ENCODE measurements at regions not wholly inside any gene's neighbourhood (a gene's known extent, or its start where the extent isn't known, plus 50 kb on each side); places are given as distances from the start of the nearest gene placed in this dataset.

GRCh38 chr11:42571878-42572610 is 739.8 kb upstream of the API5 start:
- TF ChIP-seq CTCF (IDR thresholded peaks at IDR 0.05) (no peak), POLR2A (IDR thresholded peaks at IDR 0.05) (no peak)

Measured in uterus (tissue), 2 donors.